Activated T-helper 17 cell treated with anti-CD3 and anti-CD28 coated beads, Interleukin-2, amount 50 U/mL, for 72 hours (primary cell): ENCODE measurements at regions not wholly inside any gene's neighbourhood (a gene's known extent, or its start where the extent isn't known, plus 50 kb on each side); places are given as distances from the start of the nearest gene placed in this dataset.

Experiments used
- ATAC-seq: fragments of 150-1000 bp; cut with Tn5 transposase; replicated peaks from 2 replicates; pipeline ENCODE4 v1.10.0; 2021; ENCODE audit warnings: mild to moderate bottlenecking, moderate library complexity
- H3K27ac Mint-ChIP-seq: one replicate; pipeline ENCODE4 v1.8.0; 2022; ENCODE audit warnings: mixed read lengths
- H3K27me3 Mint-ChIP-seq: one replicate; pipeline ENCODE4 v1.8.0; 2022; ENCODE audit warnings: mixed read lengths
- H3K36me3 Mint-ChIP-seq: one replicate; pipeline ENCODE4 v1.8.0; 2022; ENCODE audit warnings: low read depth, mild to moderate bottlenecking, mixed read lengths
- H3K4me1 Mint-ChIP-seq: one replicate; pipeline ENCODE4 v1.8.0; 2022; ENCODE audit warnings: mixed read lengths
- H3K4me3 Mint-ChIP-seq: one replicate; pipeline ENCODE4 v1.8.0; 2022; ENCODE audit warnings: mild to moderate bottlenecking, mixed read lengths
- H3K9me3 Mint-ChIP-seq: one replicate; pipeline ENCODE4 v1.8.0; 2022; ENCODE audit warnings: mixed read lengths

GRCh38 chr11:116114198-116114651 is 610.0 kb upstream of the CADM1 start:
- Mint-ChIP-seq H3K4me1 (no peaks in the 10 kb centered on the region), H3K36me3 (no peaks in the 10 kb centered on the region), H3K27me3 (peaks cover 11% of the 10 kb centered on the region), H3K4me3 (no peak overlapping the region), H3K27ac (no peak overlapping the region), H3K9me3 (peaks cover 14% of the 10 kb centered on the region)
- no peak for ATAC-seq

DNA sequence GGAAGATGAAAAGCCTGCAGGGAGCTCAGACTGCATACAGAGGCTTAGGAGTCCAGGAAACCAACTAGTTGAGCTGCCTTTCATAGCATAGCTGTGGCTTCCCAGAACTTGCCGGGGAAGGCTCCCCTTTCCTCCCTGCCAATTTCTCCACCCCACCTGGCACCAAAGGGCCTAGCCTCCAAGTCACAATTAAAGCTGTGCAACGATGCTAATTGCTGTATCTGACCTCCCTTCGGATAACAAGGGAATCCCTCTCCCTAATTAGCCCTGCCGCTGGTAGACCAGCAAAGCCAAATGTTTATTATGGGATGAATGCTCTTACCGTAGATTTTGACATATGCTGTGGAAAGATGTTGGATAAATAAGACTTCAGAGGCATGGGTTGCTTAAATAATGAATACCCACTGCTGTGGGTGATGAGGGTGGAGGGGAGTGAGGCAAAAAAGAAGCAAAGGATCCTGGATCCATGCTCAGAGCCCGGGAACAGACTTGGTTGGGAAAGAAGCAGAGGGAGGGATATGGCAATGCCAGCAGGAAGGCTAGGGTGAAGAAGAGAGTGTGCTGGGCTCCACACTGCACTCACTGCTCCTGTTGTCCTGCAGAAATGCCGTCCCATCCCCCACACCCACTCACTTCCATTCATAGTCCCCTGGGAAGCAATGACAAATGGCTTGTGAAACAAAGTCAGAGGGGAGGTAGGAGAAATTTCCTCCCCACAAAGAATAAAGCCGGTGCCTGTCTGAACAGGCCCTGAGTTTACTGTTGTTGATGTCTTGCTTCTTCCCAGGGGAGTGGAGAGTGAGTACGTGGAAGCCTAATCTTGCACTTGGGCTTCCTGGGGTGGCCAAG is 608.1 kb upstream of the CADM1 start:
- Mint-ChIP-seq H3K4me1 (no peaks in the 10 kb centered on the region), H3K27me3 (peaks cover 14% of the 10 kb centered on the region), H3K36me3 (no peaks in the 10 kb centered on the region), H3K4me3 (no peak overlapping the region), H3K9me3 (peaks cover 14% of the 10 kb centered on the region), H3K27ac (no peak overlapping the region)
- no peak for ATAC-seq

- Mint-ChIP-seq H3K27ac (no peak overlapping the region), H3K27me3 (peaks cover 11% of the 10 kb centered on the region), H3K4me1 (no peaks in the 10 kb centered on the region), H3K4me3 (no peak overlapping the region), H3K36me3 (no peaks in the 10 kb centered on the region), H3K9me3 (peaks cover 13% of the 10 kb centered on the region)
- ATAC-seq = no peak
These were observed 607.3 kb upstream of the CADM1 start for GRCh38 chr11:116111546-116111945.

DNA sequence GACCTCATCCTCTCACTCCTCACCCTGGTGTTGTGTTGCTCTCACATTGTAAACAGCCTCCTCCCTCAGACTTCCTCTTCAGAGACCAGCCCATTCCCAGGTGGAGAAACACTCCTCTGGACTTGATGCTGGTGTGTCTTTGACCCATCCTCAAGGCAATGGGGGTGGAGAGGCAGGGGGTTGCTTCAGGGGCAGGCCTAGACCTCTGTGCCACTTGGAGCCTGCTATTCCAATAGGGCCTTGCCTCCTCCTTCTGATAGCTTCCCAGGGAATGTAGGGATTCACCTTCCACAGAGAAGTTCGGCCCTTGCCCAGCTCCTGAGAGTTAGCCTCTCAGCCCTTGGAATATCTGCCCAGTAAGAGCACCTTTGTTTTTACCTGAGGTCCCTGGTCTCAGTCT is 606.6 kb upstream of the CADM1 start:
- ATAC-seq = no peak
- Mint-ChIP-seq H3K27me3 (peaks cover 10% of the 10 kb centered on the region), H3K4me1 (no peaks in the 10 kb centered on the region), H3K36me3 (no peaks in the 10 kb centered on the region), H3K4me3 (no peak overlapping the region), H3K27ac (no peak overlapping the region), H3K9me3 (peaks cover 13% of the 10 kb centered on the region)

- no peak overlapping the region for H3K4me3 Mint-ChIP-seq
These were observed 606.1 kb upstream of the CADM1 start for GRCh38 chr11:116110356-116110755.

DNA sequence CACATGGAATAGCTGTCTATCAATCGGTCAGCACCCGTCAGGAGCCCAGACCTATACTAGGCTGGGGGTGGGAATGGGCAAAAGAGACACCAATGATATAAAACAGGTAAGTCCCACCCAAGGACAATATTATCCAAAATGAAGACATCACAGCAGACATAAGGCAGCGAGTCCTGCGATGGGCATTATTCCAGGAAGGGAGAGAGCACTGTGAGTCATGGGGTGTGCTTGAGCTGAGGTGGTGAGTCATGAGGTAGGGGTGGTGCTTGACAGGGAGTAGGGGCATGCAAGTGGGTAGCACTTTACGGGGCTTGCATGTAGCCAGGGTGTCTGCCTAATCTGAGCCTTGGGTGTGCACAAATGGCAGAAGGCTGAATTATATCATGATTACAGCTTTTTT is 605.0 kb upstream of the CADM1 start:
- ATAC-seq = no peak
- peaks cover 7% of the 10 kb centered on the region for H3K27me3 Mint-ChIP-seq
- H3K9me3 Mint-ChIP-seq = peaks cover 13% of the 10 kb centered on the region
- no peaks in the 10 kb centered on the region for H3K4me1 Mint-ChIP-seq
- H3K27ac Mint-ChIP-seq = no peak overlapping the region
- no peak overlapping the region for H3K4me3 Mint-ChIP-seq
- no peaks in the 10 kb centered on the region for H3K36me3 Mint-ChIP-seq

More at GRCh38 chr11:116110356-116110755, 606.1 kb upstream of the CADM1 start:
- Mint-ChIP-seq H3K4me1 (no peaks in the 10 kb centered on the region), H3K27ac (no peak overlapping the region), H3K9me3 (peaks cover 15% of the 10 kb centered on the region), H3K27me3 (peaks cover 10% of the 10 kb centered on the region), H3K36me3 (no peaks in the 10 kb centered on the region)
- no peak for ATAC-seq

DNA sequence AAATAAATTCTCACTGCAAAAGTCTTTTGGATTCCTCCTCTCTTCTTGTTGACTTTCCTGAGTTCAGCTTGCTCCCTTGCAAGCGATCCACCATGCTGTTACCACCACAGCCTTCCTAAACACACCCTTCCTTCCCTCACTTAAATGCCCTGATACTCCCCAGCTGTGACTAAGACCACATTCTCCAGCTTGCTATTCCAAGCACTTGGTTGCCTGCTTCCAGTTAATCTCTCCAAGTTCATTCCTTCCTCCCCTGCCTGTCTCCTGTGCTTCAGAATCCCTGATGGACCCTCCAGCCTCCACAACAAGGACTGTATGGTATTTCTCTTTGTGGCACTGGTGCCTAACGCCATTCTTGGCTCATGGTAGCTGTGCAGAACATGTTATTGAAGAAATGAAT is 603.9 kb upstream of the CADM1 start:
- Mint-ChIP-seq H3K27me3 (peaks cover 7% of the 10 kb centered on the region), H3K27ac (no peak overlapping the region), H3K9me3 (peaks cover 9% of the 10 kb centered on the region), H3K4me3 (no peak overlapping the region), H3K36me3 (no peaks in the 10 kb centered on the region), H3K4me1 (no peaks in the 10 kb centered on the region)
- ATAC-seq = no peak

GRCh38 chr11:116107229-116107628 is 603.0 kb upstream of the CADM1 start:
- no peak for ATAC-seq
- Mint-ChIP-seq H3K36me3 (no peaks in the 10 kb centered on the region), H3K27me3 (peaks cover 7% of the 10 kb centered on the region), H3K27ac (no peak overlapping the region), H3K4me1 (no peaks in the 10 kb centered on the region), H3K9me3 (peaks cover 9% of the 10 kb centered on the region), H3K4me3 (no peak overlapping the region)

DNA sequence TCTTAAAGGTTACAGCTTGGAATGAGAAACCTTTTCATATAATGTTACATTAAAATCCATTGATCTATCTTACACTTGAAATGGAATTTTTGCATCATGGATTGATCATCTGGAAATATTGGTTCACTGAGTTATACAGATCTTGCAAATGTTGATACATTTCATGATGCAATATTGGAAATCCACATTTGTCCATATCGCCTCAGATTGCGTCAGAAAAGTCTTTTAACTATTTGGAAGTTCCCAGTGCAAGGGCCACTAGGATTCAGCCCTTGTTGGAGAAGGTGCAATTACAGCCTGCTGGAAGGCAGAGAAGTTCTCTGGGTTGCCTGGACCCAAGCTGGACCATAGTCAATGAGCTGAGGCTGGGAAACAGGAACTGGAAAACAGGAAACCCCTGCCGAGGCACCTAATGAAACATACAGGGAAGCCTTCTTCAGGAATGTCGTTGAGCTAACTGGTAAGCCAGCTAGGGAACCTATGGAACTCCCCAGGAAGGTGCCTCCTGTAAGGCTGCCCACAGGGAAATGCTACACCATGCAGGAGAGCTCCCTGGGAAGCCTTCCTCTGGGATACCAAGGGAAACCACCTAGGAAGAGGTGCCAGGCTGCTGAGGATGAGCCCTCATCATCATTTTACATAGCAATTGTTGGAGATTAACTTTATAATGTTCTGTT is 600.4 kb upstream of the CADM1 start:
- H3K9me3 Mint-ChIP-seq = peaks cover 4% of the 10 kb centered on the region
- no peak overlapping the region for H3K27ac Mint-ChIP-seq
- no peak for ATAC-seq
- H3K4me1 Mint-ChIP-seq = no peaks in the 10 kb centered on the region
- H3K27me3 Mint-ChIP-seq = peaks cover 3% of the 10 kb centered on the region
- no peaks in the 10 kb centered on the region for H3K36me3 Mint-ChIP-seq
- H3K4me3 Mint-ChIP-seq = no peak overlapping the region

DNA sequence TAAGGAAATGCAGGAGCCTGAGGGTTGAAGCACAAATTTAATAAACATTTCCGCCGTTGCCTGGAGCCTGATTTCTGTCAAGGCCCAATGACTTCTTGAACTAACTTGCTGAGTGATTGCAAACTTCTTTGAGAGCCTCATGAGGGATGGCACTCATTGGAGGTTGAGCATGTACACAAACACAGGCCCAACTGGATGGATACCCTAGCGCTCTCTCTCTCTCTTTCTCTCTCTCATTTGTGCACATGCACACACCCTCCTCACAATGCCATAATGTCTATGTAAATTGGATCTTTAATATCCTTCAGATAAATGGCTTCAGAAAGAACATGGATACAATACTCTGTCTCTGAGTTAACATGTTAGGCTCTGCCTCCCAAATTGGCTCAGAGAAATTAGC is 597.7 kb upstream of the CADM1 start:
- H3K9me3 Mint-ChIP-seq = peaks cover 4% of the 10 kb centered on the region
- no peak overlapping the region for H3K4me3 Mint-ChIP-seq
- no peaks in the 10 kb centered on the region for H3K4me1 Mint-ChIP-seq
- H3K27me3 Mint-ChIP-seq = peaks cover 3% of the 10 kb centered on the region
- H3K27ac Mint-ChIP-seq = no peak overlapping the region
- H3K36me3 Mint-ChIP-seq = no peaks in the 10 kb centered on the region
- no peak for ATAC-seq

DNA sequence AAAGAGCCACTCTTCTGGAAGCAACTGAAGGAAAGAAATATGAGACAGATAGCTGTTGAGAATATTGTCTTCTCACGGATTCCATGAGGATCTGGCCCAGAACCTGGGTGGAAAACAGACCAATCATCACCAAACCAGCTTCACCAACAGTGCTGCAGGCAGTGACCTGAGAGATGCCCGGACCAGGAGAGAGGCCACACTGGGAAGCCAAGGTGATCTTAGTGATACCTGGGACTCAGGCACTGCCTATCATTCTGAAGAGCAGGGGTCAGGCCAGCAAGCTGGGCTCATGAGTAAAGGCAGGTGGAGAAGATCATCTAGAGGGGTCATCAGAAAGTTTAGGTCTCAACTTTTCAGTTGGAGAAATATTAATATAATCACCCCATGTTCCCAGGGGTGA is 595.8 kb upstream of the CADM1 start:
- no peak overlapping the region for H3K27ac Mint-ChIP-seq
- no peak overlapping the region for H3K4me3 Mint-ChIP-seq
- no peaks in the 10 kb centered on the region for H3K9me3 Mint-ChIP-seq
- no peak for ATAC-seq
- H3K4me1 Mint-ChIP-seq = no peaks in the 10 kb centered on the region
- peaks cover 3% of the 10 kb centered on the region for H3K27me3 Mint-ChIP-seq
- no peaks in the 10 kb centered on the region for H3K36me3 Mint-ChIP-seq

GRCh38 chr11:116099541-116099940 is 595.3 kb upstream of the CADM1 start:
- no peak overlapping the region for H3K27ac Mint-ChIP-seq
- peaks cover 3% of the 10 kb centered on the region for H3K27me3 Mint-ChIP-seq
- H3K36me3 Mint-ChIP-seq = no peaks in the 10 kb centered on the region
- ATAC-seq = no peak
- no peaks in the 10 kb centered on the region for H3K9me3 Mint-ChIP-seq
- no peak overlapping the region for H3K4me3 Mint-ChIP-seq
- H3K4me1 Mint-ChIP-seq = no peaks in the 10 kb centered on the region

DNA sequence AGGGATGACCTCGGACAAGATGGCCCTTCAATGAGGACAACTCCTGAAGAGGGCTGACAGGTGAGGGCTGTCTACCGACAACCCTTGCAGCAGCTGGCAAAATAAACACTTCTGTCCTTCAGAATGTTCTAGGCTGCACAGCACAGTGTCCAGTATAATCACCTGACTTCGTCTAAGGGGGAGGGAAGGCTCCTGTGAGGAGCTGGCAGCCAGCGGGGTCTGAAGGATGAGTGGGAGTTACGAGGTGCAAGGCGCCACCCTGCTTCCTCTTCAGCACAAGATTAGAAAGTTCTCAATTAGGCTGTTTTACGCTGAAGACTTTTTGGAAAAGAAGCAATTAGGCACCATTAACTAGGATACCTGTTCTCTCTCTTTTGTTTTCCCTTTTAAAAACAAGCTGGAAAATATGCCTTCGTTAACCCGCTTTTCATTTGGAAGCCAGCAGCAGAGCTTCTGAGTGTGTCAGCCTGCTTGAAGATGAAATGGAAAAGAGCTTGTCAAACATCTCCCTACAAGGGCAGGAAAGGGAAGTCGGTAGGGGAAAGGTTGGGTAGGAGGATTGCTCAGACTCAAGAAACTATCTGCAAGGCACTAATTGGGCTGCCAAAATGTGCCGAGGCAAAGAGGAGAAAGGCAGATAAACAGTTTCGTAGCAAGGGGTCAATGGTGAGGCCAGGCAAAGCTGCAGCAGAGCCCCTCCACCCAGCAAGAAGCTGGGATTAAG is 592.2 kb upstream of the CADM1 start:
- Mint-ChIP-seq H3K4me3 (no peak overlapping the region), H3K4me1 (no peaks in the 10 kb centered on the region), H3K36me3 (no peaks in the 10 kb centered on the region), H3K9me3 (no peaks in the 10 kb centered on the region), H3K27ac (no peak overlapping the region), H3K27me3 (peaks cover 3% of the 10 kb centered on the region)
- no peak for ATAC-seq

- ATAC-seq = no peak
- H3K27me3 Mint-ChIP-seq = peaks cover 3% of the 10 kb centered on the region
- H3K36me3 Mint-ChIP-seq = no peaks in the 10 kb centered on the region
- no peak overlapping the region for H3K4me3 Mint-ChIP-seq
- H3K27ac Mint-ChIP-seq = no peak overlapping the region
- H3K4me1 Mint-ChIP-seq = no peaks in the 10 kb centered on the region
- no peaks in the 10 kb centered on the region for H3K9me3 Mint-ChIP-seq
These were observed 589.5 kb upstream of the CADM1 start for GRCh38 chr11:116093481-116094270.
